GM23338 (cell line): ENCODE measurements at regions not wholly inside any gene's neighbourhood (a gene's known extent, or its start where the extent isn't known, plus 50 kb on each side); places are given as distances from the start of the nearest gene placed in this dataset.

Source experiments
- ATAC-seq: fragments of 200-7000 bp; cut with Tn5 transposase; 3 replicates; pipeline ENCODE4 v1.9.1; 2020
- DNase-seq: peaks from one replicate; pipeline ENCODE4 v3.0.0-alpha.2; 2015; ENCODE audit warnings: low spot score
- H2AFZ ChIP-seq: fragments of 200-600 bp; sonication (generic); 2 replicates; pipeline ENCODE4 v1.8.0; 2016; ENCODE audit warnings: antibody characterized with exemption, mild to moderate bottlenecking, moderate library complexity
- H3F3A ChIP-seq: fragments of 200-600 bp; sonication (generic); replicated peaks from 2 replicates; pipeline ENCODE4 v1.8.0; 2017; ENCODE audit warnings: antibody characterized with exemption, mixed run types, low read depth
- H3K27ac ChIP-seq: fragments of 200-600 bp; sonication (generic); 2 replicates; pipeline ENCODE4 v1.6.1; 2016; ENCODE audit warnings: low read depth
- H3K27me3 ChIP-seq: fragments of 200-600 bp; sonication (generic); 2 replicates; pipeline ENCODE4 v1.8.0; 2016; ENCODE audit warnings: mild to moderate bottlenecking, mixed run types, moderate library complexity; ENCODE audit not compliant: insufficient read depth
- H3K36me3 ChIP-seq: fragments of 200-600 bp; sonication (generic); 2 replicates; pipeline ENCODE4 v1.8.0; 2016; ENCODE audit warnings: mild to moderate bottlenecking; ENCODE audit not compliant: insufficient read depth
- H3K4me1 ChIP-seq: fragments of 200-600 bp; sonication (generic); 2 replicates; pipeline ENCODE4 v1.8.0; 2016; ENCODE audit warnings: mild to moderate bottlenecking, moderate library complexity; ENCODE audit not compliant: insufficient read depth
- H3K4me2 ChIP-seq: fragments of 200-600 bp; sonication (generic); 2 replicates; pipeline ENCODE4 v1.7.1; 2017; ENCODE audit warnings: mixed run types
- H3K4me3 ChIP-seq: fragments of 200-600 bp; sonication (generic); 2 replicates; pipeline ENCODE4 v1.6.1; 2016; ENCODE audit warnings: mixed run types
- H3K79me2 ChIP-seq: fragments of 200-600 bp; sonication (generic); replicated peaks from 2 replicates; pipeline ENCODE4 v1.8.0; 2017; ENCODE audit warnings: mild to moderate bottlenecking; ENCODE audit not compliant: insufficient read depth
- H3K9me2 ChIP-seq: fragments of 200-600 bp; sonication (generic); 2 replicates; pipeline ENCODE4 v1.8.0; 2017; ENCODE audit not compliant: insufficient read depth
- H4K20me1 ChIP-seq: fragments of 200-600 bp; sonication (generic); replicated peaks from 2 replicates; pipeline ENCODE4 v1.8.0; 2017; ENCODE audit warnings: mild to moderate bottlenecking; ENCODE audit not compliant: insufficient read depth
- H3K27ac Mint-ChIP-seq: 2 replicates; pipeline ENCODE4 v1.8.0; 2020; ENCODE audit warnings: inconsistent platforms, mild to moderate bottlenecking, moderate library complexity, mixed read lengths
- H3K27me3 Mint-ChIP-seq: 3 replicates; pipeline ENCODE4 v1.8.0; 2022; ENCODE audit warnings: low read depth, mild to moderate bottlenecking, moderate library complexity, mixed read lengths, inconsistent platforms; ENCODE audit not compliant: insufficient read depth, poor library complexity
- H3K36me3 Mint-ChIP-seq: 3 replicates; pipeline ENCODE4 v1.8.0; 2021; ENCODE audit warnings: low read depth, mild to moderate bottlenecking, inconsistent platforms, moderate library complexity, mixed read lengths
- H3K4me1 Mint-ChIP-seq: 3 replicates; pipeline ENCODE4 v1.8.0; 2020; ENCODE audit warnings: mild to moderate bottlenecking, inconsistent platforms, mixed read lengths
- H3K4me3 Mint-ChIP-seq: 3 replicates; pipeline ENCODE4 v1.8.0; 2021; ENCODE audit warnings: moderate library complexity, mild to moderate bottlenecking, inconsistent platforms, mixed read lengths
- H3K9me3 Mint-ChIP-seq: 3 replicates; pipeline ENCODE4 v1.8.0; 2020; ENCODE audit warnings: moderate library complexity, mild to moderate bottlenecking, inconsistent platforms, mixed read lengths
- CREB1 ChIP-seq: fragments of 250-450 bp; sonication (Bioruptor Pico); IDR thresholded peaks from 2 replicates; pipeline ENCODE4 v1.5.0; 2020; ENCODE audit warnings: low read depth, mild to moderate bottlenecking, moderate library complexity
- ETS1 ChIP-seq: IDR thresholded peaks from 2 replicates; pipeline ENCODE4 v1.6.1; 2016; ENCODE audit warnings: antibody characterized with exemption
- EZH2 ChIP-seq: fragments of 200-600 bp; sonication (generic); IDR thresholded peaks from one replicate; pipeline ENCODE4 v1.8.0; 2017; ENCODE audit warnings: antibody characterized with exemption, mild to moderate bottlenecking, low read depth; ENCODE audit not compliant: unreplicated experiment
- EZH2phosphoT487 ChIP-seq: fragments of 200-600 bp; sonication (generic); IDR thresholded peaks from one replicate; pipeline ENCODE4 v1.8.1; 2018; ENCODE audit warnings: antibody characterized with exemption; ENCODE audit not compliant: unreplicated experiment
- JUNB ChIP-seq: IDR thresholded peaks from one replicate; pipeline ENCODE4 v1.6.1; 2016; ENCODE audit warnings: antibody characterized with exemption; ENCODE audit not compliant: unreplicated experiment
- NANOG ChIP-seq: IDR thresholded peaks from 2 replicates; pipeline ENCODE4 v1.6.1; 2016; ENCODE audit warnings: antibody characterized with exemption, borderline replicate concordance
- POLR2AphosphoS5 ChIP-seq: IDR thresholded peaks from 2 replicates; pipeline ENCODE4 v1.6.1; 2016; ENCODE audit warnings: antibody characterized with exemption, low read depth
- REST ChIP-seq: IDR thresholded peaks from one replicate; pipeline ENCODE4 v1.6.1; 2018; ENCODE audit warnings: antibody characterized with exemption; ENCODE audit not compliant: unreplicated experiment
- STAT1 ChIP-seq: IDR thresholded peaks from one replicate; pipeline ENCODE4 v1.6.1; 2016; ENCODE audit warnings: antibody characterized with exemption; ENCODE audit not compliant: unreplicated experiment
- ZNF114 ChIP-seq: fragments of 250-450 bp; sonication (Bioruptor Pico); IDR thresholded peaks from 2 replicates; pipeline ENCODE4 v1.5.0; 2020; ENCODE audit warnings: mild to moderate bottlenecking, moderate library complexity
- ZNF331 ChIP-seq: fragments of 250-450 bp; sonication (Bioruptor Pico); IDR thresholded peaks from 2 replicates; pipeline ENCODE4 v1.5.0; 2020; ENCODE audit warnings: low read depth, mild to moderate bottlenecking, moderate library complexity
- ZNF462 ChIP-seq: fragments of 250-450 bp; sonication (Bioruptor Pico); IDR thresholded peaks from 2 replicates; pipeline ENCODE4 v1.5.0; 2020; ENCODE audit warnings: mild to moderate bottlenecking, moderate library complexity

GRCh38 chr13:55106509-55106908 lies 2034.2 kb upstream of the PRR20A start (continued):
- TF ChIP-seq REST (no peak), EZH2phosphoT487 (no peak), ZNF114 (CRISPR knock-in tag) (no peak)

- H3K79me2 ChIP-seq, result no peaks in the 10 kb centered on the region
- H4K20me1 ChIP-seq, result no peaks in the 10 kb centered on the region
- H3K9me2 ChIP-seq, result no peaks in the 10 kb centered on the region
- H3K9me3 Mint-ChIP-seq, result no peaks in the 10 kb centered on the region
- no peaks in the 10 kb centered on the region for H3K4me1 Mint-ChIP-seq
- no peak overlapping the region for H2AFZ ChIP-seq
- 0 out of 2 replicates have a peak, but pooled peaks cover 5% of the 10 kb centered on the region for H3K4me1 ChIP-seq
- H3K4me3 Mint-ChIP-seq, result no peak overlapping the region
- H3K4me3 ChIP-seq, result no peak overlapping the region
- no peaks in the 10 kb centered on the region for H3F3A ChIP-seq
- H3K36me3 Mint-ChIP-seq, result no peaks in the 10 kb centered on the region
- ATAC-seq, result no peak
- no peak for DNase-seq
- no peak overlapping the region for H3K27ac ChIP-seq
- no peak overlapping the region for H3K4me2 ChIP-seq
- H3K27me3 Mint-ChIP-seq, result no peaks in the 10 kb centered on the region
- no peak overlapping the region for H3K27ac Mint-ChIP-seq
- no peaks in the 10 kb centered on the region for H3K27me3 ChIP-seq
- H3K36me3 ChIP-seq, result no peaks in the 10 kb centered on the region
- no peak for TF ChIP-seq STAT1
- no peak for TF ChIP-seq JUNB
- TF ChIP-seq POLR2AphosphoS5, result no peak
- no peak for TF ChIP-seq ZNF114 (CRISPR knock-in tag)
- no peak for TF ChIP-seq REST
- no peak for TF ChIP-seq ZNF331
- TF ChIP-seq ETS1, result no peak
- no peak for TF ChIP-seq CREB1 (CRISPR knock-in tag)
- TF ChIP-seq NANOG, result no peak
- no peak for TF ChIP-seq EZH2
- no peak for TF ChIP-seq ZNF462 (CRISPR knock-in tag)
- no peak for TF ChIP-seq EZH2phosphoT487
Observed at GRCh38 chr13:55120631-55121030, 2020.1 kb upstream of the PRR20A start.
